ENCODE measurements at regions not wholly inside any gene's neighbourhood (a gene's known extent, or its start where the extent isn't known, plus 50 kb on each side); places are given as distances from the start of the nearest gene placed in this dataset.

DNA sequence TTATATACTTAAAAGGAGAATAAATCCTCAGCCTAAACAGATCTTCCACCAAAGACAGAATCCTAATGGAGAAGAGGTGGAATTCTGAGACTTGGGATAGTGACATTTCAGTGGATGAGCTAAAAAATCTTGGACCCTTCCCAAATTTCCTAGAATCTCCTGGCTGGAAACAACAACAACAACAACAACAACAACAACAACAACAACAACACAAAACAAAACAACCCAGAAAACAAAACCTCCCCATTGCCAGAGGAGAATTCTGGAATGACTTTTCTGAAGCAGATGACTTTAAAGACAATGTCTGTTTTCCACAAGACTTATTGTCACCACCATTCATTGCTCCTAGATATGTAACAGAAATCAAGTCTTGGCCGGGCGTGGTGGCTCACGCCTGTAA, 322.1 kb downstream of the ARL4A start:
- Histone ChIP-seq H3K27ac (ENCODE audit: low read depth, low read length) (no peak overlapping the region), H4K20me1 (ENCODE audit: control insufficient read depth, insufficient read depth, low read depth, low read length) (no peaks in the 10 kb centered on the region), H3K27me3 (ENCODE audit: control insufficient read depth, low read length) (no peaks in the 10 kb centered on the region), H3K9me2 (replicated peaks; ENCODE audit: control insufficient read depth, low read length) (no peaks in the 10 kb centered on the region), H3K79me2 (ENCODE audit: control insufficient read depth, low read length) (no peaks in the 10 kb centered on the region), H3K4me2 (ENCODE audit: low read length) (no peak overlapping the region), H3K9me3 (ENCODE audit: control insufficient read depth, insufficient read depth, low read length) (peaks cover 4% of the 10 kb centered on the region; the same call in 1 of the 2 replicates), H3F3A (ENCODE audit: control insufficient read depth, insufficient read depth) (no peaks in the 10 kb centered on the region), H3K4me3 (ENCODE audit: low read length) (no peak overlapping the region), H3K4me1 (ENCODE audit: control insufficient read depth, low read length) (no peaks in the 10 kb centered on the region), H3K36me3 (ENCODE audit: control insufficient read depth, low read length) (no peaks in the 10 kb centered on the region)
- TF ChIP-seq CTCF (IDR thresholded peaks at IDR 0.05; ENCODE audit: low read depth, low read length, poor library complexity, severe bottlenecking): no peak
- no peak for TF ChIP-seq EZH2phosphoT487 (IDR thresholded peaks at IDR 0.05; ENCODE audit: borderline replicate concordance, low read length)

- H3K79me2 ChIP-seq (ENCODE audit: control insufficient read depth, low read length): no peaks in the 10 kb centered on the region
- no peak for TF ChIP-seq EZH2phosphoT487 (IDR thresholded peaks at IDR 0.05; ENCODE audit: borderline replicate concordance, low read length)
- TF ChIP-seq CTCF (IDR thresholded peaks at IDR 0.05; ENCODE audit: low read depth, low read length, poor library complexity, severe bottlenecking): no peak
- no peaks in the 10 kb centered on the region for H3K36me3 ChIP-seq (ENCODE audit: control insufficient read depth, low read length)
- H3K4me1 ChIP-seq (ENCODE audit: control insufficient read depth, low read length): no peaks in the 10 kb centered on the region
- H3K4me3 ChIP-seq (ENCODE audit: low read length): no peak overlapping the region
- H4K20me1 ChIP-seq (ENCODE audit: control insufficient read depth, insufficient read depth, low read depth, low read length): no peaks in the 10 kb centered on the region
- peaks cover 4% of the 10 kb centered on the region; the same call in 1 of the 2 replicates for H3K9me3 ChIP-seq (ENCODE audit: control insufficient read depth, insufficient read depth, low read length)
- H3K27me3 ChIP-seq (ENCODE audit: control insufficient read depth, low read length): no peaks in the 10 kb centered on the region
- no peaks in the 10 kb centered on the region for H3F3A ChIP-seq (ENCODE audit: control insufficient read depth, insufficient read depth)
- H3K4me2 ChIP-seq (ENCODE audit: low read length): no peak overlapping the region
- no peaks in the 10 kb centered on the region for H3K9me2 ChIP-seq (replicated peaks; ENCODE audit: control insufficient read depth, low read length)
- H3K27ac ChIP-seq (ENCODE audit: low read depth, low read length): no peak overlapping the region
These were observed 326.6 kb downstream of the ARL4A start for GRCh38 chr7:13014011-13014410.

- Histone ChIP-seq H4K20me1 (ENCODE audit: control insufficient read depth, insufficient read depth, low read depth, low read length) (no peaks in the 10 kb centered on the region), H3F3A (ENCODE audit: control insufficient read depth, insufficient read depth) (no peaks in the 10 kb centered on the region), H3K27ac (ENCODE audit: low read depth, low read length) (no peak overlapping the region), H3K9me3 (ENCODE audit: control insufficient read depth, insufficient read depth, low read length) (peaks cover 4% of the 10 kb centered on the region; the same call in 1 of the 2 replicates), H3K4me2 (ENCODE audit: low read length) (no peak overlapping the region), H3K36me3 (ENCODE audit: control insufficient read depth, low read length) (no peaks in the 10 kb centered on the region), H3K4me3 (ENCODE audit: low read length) (no peak overlapping the region), H3K79me2 (ENCODE audit: control insufficient read depth, low read length) (no peaks in the 10 kb centered on the region), H3K9me2 (replicated peaks; ENCODE audit: control insufficient read depth, low read length) (no peaks in the 10 kb centered on the region), H3K4me1 (ENCODE audit: control insufficient read depth, low read length) (no peaks in the 10 kb centered on the region), H3K27me3 (ENCODE audit: control insufficient read depth, low read length) (no peaks in the 10 kb centered on the region)
- no peak for TF ChIP-seq CTCF (IDR thresholded peaks at IDR 0.05; ENCODE audit: low read depth, low read length, poor library complexity, severe bottlenecking)
These were observed 328.7 kb downstream of the ARL4A start for GRCh38 chr7:13016036-13016581.

All from DOHH2 (cell line).